ENCODE measurements at regions not wholly inside any gene's neighbourhood (a gene's known extent, or its start where the extent isn't known, plus 50 kb on each side); places are given as distances from the start of the nearest gene placed in this dataset.

DNA sequence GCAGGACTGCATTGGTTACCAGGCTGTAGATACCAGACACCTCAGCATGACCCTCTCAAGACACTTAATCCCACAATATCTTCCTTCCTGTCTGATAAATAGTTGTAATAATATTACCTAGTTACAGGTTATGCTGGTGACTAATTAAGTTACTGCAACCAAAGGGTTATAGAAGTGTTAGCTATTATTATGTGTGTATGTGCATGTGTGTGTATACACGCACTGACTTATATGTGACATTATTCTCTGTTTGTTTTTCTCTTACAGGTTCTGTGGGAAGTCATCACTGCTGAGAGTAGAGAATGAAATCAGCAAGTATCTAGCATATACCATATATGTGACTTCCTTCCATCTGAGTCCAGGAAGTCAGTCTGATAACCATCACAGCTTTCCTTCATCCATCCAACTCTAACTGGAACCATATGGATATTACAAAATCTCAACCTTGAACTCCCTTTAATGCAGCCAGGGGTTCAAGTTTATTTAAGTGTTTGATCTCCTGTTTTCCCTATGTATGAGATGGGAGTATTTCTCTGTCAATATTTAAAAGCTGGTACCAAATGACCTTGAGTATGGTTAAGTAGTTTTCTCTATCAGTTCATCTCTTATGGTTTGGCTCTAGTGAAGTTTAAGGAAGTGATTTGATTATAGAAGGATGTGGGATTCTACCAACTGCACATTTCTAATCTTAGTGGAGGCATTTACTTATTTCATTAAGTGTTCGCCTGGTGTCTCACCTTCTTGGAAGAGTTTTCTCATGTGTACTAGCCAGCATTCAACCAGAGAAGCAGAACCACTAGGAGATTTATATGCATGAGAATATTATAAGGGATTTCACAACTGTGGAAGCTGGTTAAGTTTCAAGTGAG, 313.2 kb downstream of the HIVEP2 start:
- no peak overlapping the region for H3K4me3 ChIP-seq (ENCODE audit: low read depth, low read length)
- no peaks in the 10 kb centered on the region for H3K27me3 ChIP-seq (ENCODE audit: control insufficient read depth, insufficient read depth, low read length)
- no peak for DNase-seq (ENCODE audit: low read depth)
- H3K36me3 ChIP-seq (ENCODE audit: control insufficient read depth, insufficient read depth, low read length), result no peaks in the 10 kb centered on the region
- TF ChIP-seq, protein P1, sequence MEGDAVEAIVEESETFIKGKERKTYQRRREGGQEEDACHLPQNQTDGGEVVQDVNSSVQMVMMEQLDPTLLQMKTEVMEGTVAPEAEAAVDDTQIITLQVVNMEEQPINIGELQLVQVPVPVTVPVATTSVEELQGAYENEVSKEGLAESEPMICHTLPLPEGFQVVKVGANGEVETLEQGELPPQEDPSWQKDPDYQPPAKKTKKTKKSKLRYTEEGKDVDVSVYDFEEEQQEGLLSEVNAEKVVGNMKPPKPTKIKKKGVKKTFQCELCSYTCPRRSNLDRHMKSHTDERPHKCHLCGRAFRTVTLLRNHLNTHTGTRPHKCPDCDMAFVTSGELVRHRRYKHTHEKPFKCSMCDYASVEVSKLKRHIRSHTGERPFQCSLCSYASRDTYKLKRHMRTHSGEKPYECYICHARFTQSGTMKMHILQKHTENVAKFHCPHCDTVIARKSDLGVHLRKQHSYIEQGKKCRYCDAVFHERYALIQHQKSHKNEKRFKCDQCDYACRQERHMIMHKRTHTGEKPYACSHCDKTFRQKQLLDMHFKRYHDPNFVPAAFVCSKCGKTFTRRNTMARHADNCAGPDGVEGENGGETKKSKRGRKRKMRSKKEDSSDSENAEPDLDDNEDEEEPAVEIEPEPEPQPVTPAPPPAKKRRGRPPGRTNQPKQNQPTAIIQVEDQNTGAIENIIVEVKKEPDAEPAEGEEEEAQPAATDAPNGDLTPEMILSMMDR (IDR thresholded peaks at IDR 0.05; ENCODE audit: insufficient read depth, low read length, poor library complexity, severe bottlenecking), result no peak

DNA sequence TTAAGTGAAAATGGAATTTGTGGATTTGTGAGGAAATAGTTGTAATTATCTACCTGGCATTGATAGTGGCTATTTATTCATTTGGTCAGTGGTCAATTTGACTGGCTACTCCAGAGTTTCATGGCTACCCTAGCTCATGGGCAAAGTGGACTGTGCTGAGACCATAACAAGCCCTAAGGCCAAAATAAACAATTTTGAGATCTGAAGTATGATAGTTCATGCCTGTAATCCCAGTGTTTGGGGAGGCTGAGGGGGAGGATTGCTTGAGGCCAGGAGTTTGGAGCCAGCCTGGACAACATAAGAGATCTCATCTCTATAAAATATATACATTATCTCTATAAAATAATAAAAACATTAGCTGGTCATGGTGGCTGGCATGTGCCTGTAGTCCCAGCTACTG, 311.7 kb downstream of the HIVEP2 start:
- Histone ChIP-seq H3K36me3 (ENCODE audit: control insufficient read depth, insufficient read depth, low read length) (no peaks in the 10 kb centered on the region), H3K4me3 (ENCODE audit: low read depth, low read length) (no peak overlapping the region), H3K27me3 (ENCODE audit: control insufficient read depth, insufficient read depth, low read length) (no peaks in the 10 kb centered on the region)
- no peak for DNase-seq (ENCODE audit: low read depth)
- TF ChIP-seq, protein P1 (IDR thresholded peaks at IDR 0.05; ENCODE audit: insufficient read depth, low read length, poor library complexity, severe bottlenecking), result no peak

DNA sequence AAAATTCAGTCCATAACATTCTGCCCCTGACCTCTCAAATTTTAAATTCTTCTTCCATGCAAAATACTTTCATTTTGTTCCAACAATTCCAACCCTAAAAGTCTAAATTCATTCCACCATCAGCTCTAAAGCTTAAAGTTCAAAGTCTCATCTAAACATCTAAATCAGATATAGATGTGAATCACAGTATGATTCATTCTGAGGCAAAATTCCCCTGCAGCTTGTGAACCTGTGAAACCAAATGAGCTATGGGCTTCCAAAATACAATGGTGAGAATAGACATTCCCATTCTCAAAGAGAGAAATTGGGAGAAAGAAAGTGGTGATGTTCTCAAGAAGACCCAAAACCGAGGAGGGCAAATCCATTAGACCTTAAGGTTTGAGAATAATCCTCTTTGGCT, 309.8 kb downstream of the HIVEP2 start:
- peak; percentile 23 for DNase-seq (ENCODE audit: low read depth)
- H3K36me3 ChIP-seq (ENCODE audit: control insufficient read depth, insufficient read depth, low read length), result no peaks in the 10 kb centered on the region
- no peaks in the 10 kb centered on the region for H3K27me3 ChIP-seq (ENCODE audit: control insufficient read depth, insufficient read depth, low read length)
- TF ChIP-seq, protein P1 (IDR thresholded peaks at IDR 0.05; ENCODE audit: insufficient read depth, low read length, poor library complexity, severe bottlenecking), result no peak
- H3K4me3 ChIP-seq (ENCODE audit: low read depth, low read length), result no peak overlapping the region

DNA sequence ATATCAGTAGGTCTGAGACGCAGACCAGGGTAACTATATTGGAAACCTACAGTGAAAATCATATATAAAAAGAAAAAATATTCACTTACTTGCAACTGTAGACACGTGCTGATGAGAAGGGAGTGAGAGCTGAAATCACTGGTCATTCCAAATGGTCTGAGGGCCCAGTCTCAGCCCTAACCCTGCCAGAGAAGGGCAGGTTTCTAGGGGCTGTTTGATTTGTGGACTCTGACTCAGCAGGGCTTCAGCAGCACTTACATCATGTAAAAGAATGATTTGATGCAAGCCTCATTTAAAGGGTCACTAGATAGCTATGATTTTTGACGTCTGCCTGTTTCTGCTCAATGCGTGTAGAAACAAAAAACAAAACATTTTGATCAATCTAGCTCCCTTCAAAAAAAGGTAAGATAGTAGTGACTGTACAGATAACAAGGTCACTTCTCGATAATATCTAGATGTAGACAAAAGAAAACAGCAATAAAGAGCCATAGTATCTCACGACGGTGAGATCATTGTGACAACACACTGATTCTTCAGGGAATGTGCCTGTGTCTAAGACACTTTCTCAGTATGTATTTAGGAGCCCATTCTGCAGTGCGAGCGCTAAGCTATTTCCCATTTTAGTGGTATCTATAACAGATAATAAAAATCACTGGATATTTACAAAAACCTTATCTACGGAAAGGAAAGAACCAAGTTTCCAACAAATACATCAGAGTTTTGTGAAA, 307.2 kb downstream of the HIVEP2 start:
- no peak for DNase-seq (ENCODE audit: low read depth)
- no peaks in the 10 kb centered on the region for H3K36me3 ChIP-seq (ENCODE audit: control insufficient read depth, insufficient read depth, low read length)
- H3K27me3 ChIP-seq (ENCODE audit: control insufficient read depth, insufficient read depth, low read length), result no peaks in the 10 kb centered on the region
- TF ChIP-seq, protein P1 (IDR thresholded peaks at IDR 0.05; ENCODE audit: insufficient read depth, low read length, poor library complexity, severe bottlenecking), result no peak
- H3K4me3 ChIP-seq (ENCODE audit: low read depth, low read length), result no peak overlapping the region

DNA sequence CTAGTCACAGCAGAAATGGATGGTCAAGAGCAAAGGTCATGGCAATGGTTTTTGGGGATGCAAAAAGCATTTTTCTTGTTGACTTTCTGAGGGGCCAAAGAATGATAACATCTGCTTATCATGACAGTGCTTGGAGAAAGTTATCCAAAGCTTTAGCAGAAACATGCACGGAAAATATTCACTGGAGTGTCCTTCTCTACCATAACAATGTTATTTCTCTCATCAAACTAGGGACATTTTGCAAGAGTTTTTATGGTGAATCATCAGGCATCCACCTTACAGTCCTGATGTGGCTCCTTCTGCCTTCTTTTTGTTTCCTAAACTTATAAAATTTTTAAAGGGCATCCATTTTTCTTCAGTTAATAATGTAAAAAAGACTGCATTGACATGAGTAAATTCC, 302.3 kb downstream of the HIVEP2 start:
- DNase-seq (ENCODE audit: low read depth), result no peak
- Histone ChIP-seq H3K27me3 (ENCODE audit: control insufficient read depth, insufficient read depth, low read length) (no peaks in the 10 kb centered on the region), H3K4me3 (ENCODE audit: low read depth, low read length) (no peak overlapping the region), H3K36me3 (ENCODE audit: control insufficient read depth, insufficient read depth, low read length) (no peaks in the 10 kb centered on the region)
- TF ChIP-seq, protein P1 (IDR thresholded peaks at IDR 0.05; ENCODE audit: insufficient read depth, low read length, poor library complexity, severe bottlenecking), result no peak
